Left ventricle myocardium superior (tissue), 1 donor: ENCODE measurements at regions not wholly inside any gene's neighbourhood (a gene's known extent, or its start where the extent isn't known, plus 50 kb on each side); places are given as distances from the start of the nearest gene placed in this dataset.

ENCODE experiments used
- ATAC-seq: fragments of 200-7000 bp; cut with Tn5 transposase; one replicate; pipeline ENCODE4 v1.9.1; 2020; ENCODE audit warnings: mild to moderate bottlenecking, moderate library complexity
- DNase-seq: peaks from one replicate; pipeline ENCODE4 v3.0.0-alpha.2; 2020
- intact Hi-C: fragments of 100-400 bp; cut with micrococcal nuclease; formaldehyde crosslinking; loops from one replicate; pipeline ENCODE4 v1.11.0; 2022
- donor health status: DM: no; HTN: yes; CAD: no; lungs with severe emphysema.

DNA sequence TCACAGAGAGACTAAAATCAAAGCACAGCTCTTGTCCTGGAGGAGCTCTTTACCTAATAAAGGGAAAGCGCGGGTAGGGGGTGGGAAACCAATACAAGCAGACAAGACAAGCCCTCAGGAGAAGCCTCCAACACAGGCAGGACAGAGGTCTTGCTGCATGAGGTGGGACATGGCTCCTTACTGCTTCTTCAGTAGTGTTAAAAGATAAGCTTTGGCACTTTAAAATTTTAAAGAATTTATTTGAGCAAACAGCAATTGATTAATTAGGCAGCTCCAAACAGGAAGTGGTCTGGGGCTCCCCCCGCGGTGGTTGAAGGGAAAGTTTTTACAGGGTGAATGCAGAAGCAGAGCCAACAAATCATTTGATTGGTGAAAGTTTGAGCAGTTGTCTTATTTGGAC, 50.3 kb upstream of the MACC1 start:
- ATAC-seq (no peak), DNase-seq (no peak)
- intact Hi-C loops: no loop called here

DNA sequence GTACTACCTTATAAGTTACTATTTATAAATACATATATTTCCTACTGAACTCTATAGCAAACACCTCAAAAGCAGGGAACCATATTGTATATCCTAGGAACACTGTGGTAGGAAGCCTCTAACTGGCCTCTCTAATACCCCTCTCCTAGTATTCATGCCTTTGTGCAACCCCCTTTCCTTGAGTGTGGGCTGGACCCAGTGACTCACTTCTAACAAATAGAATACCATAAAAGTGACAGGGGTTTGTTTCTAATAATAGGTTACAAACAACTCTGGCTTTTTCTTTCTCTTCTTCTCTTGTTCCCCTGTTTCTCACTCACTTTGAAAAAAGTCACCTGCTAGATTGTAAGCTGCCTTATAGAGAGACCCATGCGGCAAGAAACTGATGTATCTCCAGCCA, 51.6 kb upstream of the MACC1 start:
- DNase-seq: no peak
- no peak for ATAC-seq
- intact Hi-C loops: no loop called here

DNA sequence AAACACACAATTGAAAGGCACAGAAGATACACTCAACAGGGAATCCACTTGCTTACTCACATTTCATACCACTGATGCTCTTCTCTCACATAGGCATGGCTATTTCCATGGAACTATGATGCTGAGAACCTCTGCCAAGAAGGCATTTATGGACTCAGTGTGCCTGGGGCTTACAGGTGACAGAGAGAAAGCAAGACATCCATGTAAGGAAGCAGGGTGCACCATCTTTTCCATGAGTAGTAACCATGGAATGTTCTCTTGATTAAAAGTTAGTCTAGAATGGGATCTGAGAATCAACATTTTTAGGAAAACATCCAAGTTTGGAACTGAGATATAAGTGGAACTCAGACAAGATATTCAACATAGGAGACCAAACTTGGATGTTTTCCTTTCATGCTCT, 52.5 kb upstream of the MACC1 start:
- DNase-seq (no peak), ATAC-seq (no peak)
- intact Hi-C loops: no loop called here

DNA sequence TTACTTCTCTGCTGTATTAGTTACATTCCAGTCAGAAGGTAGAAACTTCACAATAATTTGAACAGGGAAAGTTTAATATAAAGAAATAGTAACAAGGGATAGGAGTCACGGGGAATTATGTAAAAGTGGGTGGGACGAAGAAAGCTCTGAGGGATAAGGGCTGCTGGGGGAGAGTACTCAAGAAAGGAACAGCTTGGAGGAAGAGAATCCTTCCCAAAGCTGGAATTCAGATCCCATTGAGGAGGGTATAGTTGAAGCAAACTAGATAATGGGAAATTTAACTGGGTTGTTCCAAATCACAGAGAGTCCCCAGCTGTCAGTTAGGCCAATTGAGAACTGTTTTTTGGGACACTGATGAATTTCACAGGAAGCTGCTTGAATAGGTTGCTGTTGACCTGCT, 53.2 kb upstream of the MACC1 start:
- ATAC-seq: peak; percentile 24
- intact Hi-C loops: no loop called here
- no peak for DNase-seq

DNA sequence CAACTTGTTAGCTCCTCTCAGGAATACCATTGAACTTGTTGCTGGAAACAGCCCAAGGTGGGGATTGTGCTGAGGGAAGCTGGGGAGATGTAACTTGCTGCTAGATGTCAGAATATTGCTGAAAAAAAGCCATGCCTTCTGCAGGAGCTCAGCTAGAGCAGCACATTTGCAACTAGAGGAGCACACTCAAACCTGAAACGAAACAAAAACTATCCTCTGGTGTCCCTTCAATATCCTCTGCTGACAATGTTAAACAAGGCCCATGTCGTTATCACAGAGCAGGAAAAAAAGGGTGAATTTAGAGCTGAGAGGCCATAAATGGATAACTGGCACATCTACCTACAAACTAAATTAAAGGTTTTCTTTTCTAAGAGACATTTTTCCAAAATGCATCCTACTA, 53.7 kb upstream of the MACC1 start:
- DNase-seq (no peak), ATAC-seq (peak; percentile 17)
- intact Hi-C loops: no loop called here

- ATAC-seq (no peak), DNase-seq (no peak)
- intact Hi-C loops: no loop called here
These were observed 55.1 kb upstream of the ITGB8 start for GRCh38 chr7:20275637-20276036.

GRCh38 chr7:20276705-20277472, 53.8 kb upstream of the ITGB8 start:
- intact Hi-C loops: no loop called here

GRCh38 chr7:20279979-20280378, 50.7 kb upstream of the ITGB8 start:
- ATAC-seq (no peak), DNase-seq (no peak)
- intact Hi-C loops: no loop called here

More at GRCh38 chr7:20276705-20277472, 53.8 kb upstream of the ITGB8 start:
- no peak for ATAC-seq
- no peak for DNase-seq

DNA sequence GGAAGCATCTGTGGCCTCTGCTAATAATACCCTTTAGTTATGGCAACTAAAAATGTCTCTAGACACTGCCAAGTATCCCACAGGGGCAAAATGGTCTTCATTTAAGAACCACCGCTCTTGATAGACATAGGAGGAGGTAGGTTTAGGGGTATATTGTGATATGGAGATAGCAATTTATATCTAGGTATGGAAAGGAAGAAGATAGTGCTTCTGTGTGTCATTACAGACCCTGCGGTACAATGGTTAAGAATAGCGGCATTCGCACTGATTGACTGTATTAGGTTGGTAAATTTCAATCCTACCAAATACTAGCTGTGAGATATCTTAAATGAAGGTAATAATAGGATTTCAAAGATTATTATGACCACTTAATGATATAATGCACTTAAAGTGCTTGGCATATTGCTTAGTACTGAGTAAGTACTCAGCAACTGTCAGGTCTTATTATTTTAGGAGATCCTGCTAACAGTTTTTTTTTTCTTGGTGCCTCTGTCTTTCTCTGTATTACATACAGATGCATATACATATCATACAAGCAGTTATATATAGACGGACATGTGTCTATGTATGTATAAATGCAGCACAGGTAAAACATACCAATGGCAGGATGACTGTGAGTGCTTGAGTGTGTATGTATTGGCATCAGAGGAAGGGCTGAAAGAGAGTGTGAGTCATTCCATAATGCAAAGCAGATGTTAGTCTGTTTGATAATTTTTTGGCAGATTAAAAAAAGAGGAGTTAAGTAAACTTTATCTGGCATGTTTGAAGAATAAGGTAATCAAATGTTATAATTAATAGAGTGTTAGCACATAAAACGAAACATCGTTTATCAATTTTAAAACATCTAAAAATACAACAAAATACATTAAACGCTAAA, 50.0 kb upstream of the ITGB8 start:
- DNase-seq (no peak), ATAC-seq (no peak)
- intact Hi-C loops: no loop called here
